PC-3 (cell line): ENCODE measurements at regions not wholly inside any gene's neighbourhood (a gene's known extent, or its start where the extent isn't known, plus 50 kb on each side); places are given as distances from the start of the nearest gene placed in this dataset.

Experiments used
- ATAC-seq: fragments of 200-7000 bp; cut with Tn5 transposase; 2 replicates; pipeline ENCODE4 v1.9.1; 2020; ENCODE audit warnings: mild to moderate bottlenecking, moderate library complexity
- BruUV-seq: library from RNA; stranded (reverse); fragments of 400-500 nt; replicated peaks from 2 replicates; lab custom pipeline; 2021; lab: Mats Ljungman, UMichigan
- CTCF ChIA-PET: fragments of 300-600 bp; sonication (Branson Sonifier 250); formaldehyde crosslinking; loops from one replicate; lab custom pipeline; 2022; ENCODE audit warnings: antibody characterized with exemption; lab: Charles Lee
- POLR2A ChIA-PET: fragments of 300-600 bp; sonication (Branson Sonifier 250); formaldehyde crosslinking; loops from one replicate; lab custom pipeline; 2022; ENCODE audit warnings: antibody characterized with exemption; ENCODE audit not compliant: unreplicated experiment; lab: Charles Lee
- DNase-seq: peaks from one replicate; pipeline ENCODE4 v3.0.0-alpha.2; 2015
- H2AFZ ChIP-seq: fragments of 300-600 bp; sonication (generic); 2 replicates; pipeline ENCODE4 v1.6.0; 2016; ENCODE audit warnings: antibody characterized with exemption, low read length
- H3F3A ChIP-seq: fragments of 300-600 bp; sonication (generic); one replicate; pipeline ENCODE4 v1.6.0; 2017; ENCODE audit warnings: antibody characterized with exemption, low read length, control low read depth, mild to moderate bottlenecking; ENCODE audit not compliant: unreplicated experiment
- H3K27ac ChIP-seq: fragments of 300-600 bp; sonication (generic); 2 replicates; pipeline ENCODE4 v1.5.1; 2016; ENCODE audit warnings: mild to moderate bottlenecking, low read length
- H3K27me3 ChIP-seq: fragments of 300-600 bp; sonication (generic); 2 replicates; pipeline ENCODE4 v1.6.1; 2016; ENCODE audit warnings: low read length, mixed read lengths
- H3K36me3 ChIP-seq: fragments of 300-600 bp; sonication (generic); 2 replicates; pipeline ENCODE4 v1.6.1; 2016; ENCODE audit warnings: low read depth, mixed run types, low read length, mixed read lengths
- H3K4me1 ChIP-seq: fragments of 300-600 bp; sonication (generic); 2 replicates; pipeline ENCODE4 v1.5.1; 2016; ENCODE audit warnings: low read length; ENCODE audit not compliant: insufficient read depth
- H3K4me2 ChIP-seq: fragments of 300-600 bp; sonication (generic); 2 replicates; pipeline ENCODE4 v1.6.0; 2016; ENCODE audit warnings: low read length
- H3K4me3 ChIP-seq: fragments of 300-600 bp; sonication (generic); 2 replicates; pipeline ENCODE4 v1.5.1; 2016; ENCODE audit warnings: mild to moderate bottlenecking, low read length, mixed read lengths
- H3K79me2 ChIP-seq: fragments of 300-600 bp; sonication (generic); 2 replicates; pipeline ENCODE4 v1.6.1; 2017; ENCODE audit warnings: low read length, mixed read lengths
- H3K9ac ChIP-seq: fragments of 300-600 bp; sonication (generic); 2 replicates; pipeline ENCODE4 v1.6.0; 2016; ENCODE audit warnings: mild to moderate bottlenecking, low read length
- H3K9me2 ChIP-seq: fragments of 300-600 bp; sonication (generic); replicated peaks from 2 replicates; pipeline ENCODE4 v1.6.1; 2016; ENCODE audit warnings: mixed run types, low read length, mixed read lengths
- H3K9me3 ChIP-seq: fragments of 300-600 bp; sonication (generic); 2 replicates; pipeline ENCODE4 v1.6.1; 2016; ENCODE audit warnings: low read length, mixed read lengths
- H4K20me1 ChIP-seq: fragments of 300-600 bp; sonication (generic); 2 replicates; pipeline ENCODE4 v1.6.1; 2016; ENCODE audit warnings: low read length, mixed read lengths
- CTCF ChIP-seq: fragments of 300-600 bp; sonication (generic); conservative IDR thresholded peaks from 2 replicates; pipeline ENCODE4 v1.5.1; 2017; ENCODE audit warnings: antibody characterized with exemption, low read depth, mild to moderate bottlenecking, low read length
- EZH2 ChIP-seq: fragments of 300-600 bp; sonication (generic); IDR thresholded peaks from one replicate; pipeline ENCODE4 v1.6.1; 2017; ENCODE audit warnings: antibody characterized with exemption, mild to moderate bottlenecking, low read length; ENCODE audit not compliant: unreplicated experiment
- EZH2phosphoT487 ChIP-seq: fragments of 300-600 bp; sonication (generic); IDR thresholded peaks from 2 replicates; pipeline ENCODE4 v1.6.1; 2018; ENCODE audit warnings: mild to moderate bottlenecking, antibody characterized with exemption, low read length, borderline replicate concordance
- intact Hi-C: fragments of 100-400 bp; cut with micrococcal nuclease; formaldehyde crosslinking; loops from 2 replicates; pipeline ENCODE4 v1.9.0; 2023

- Histone ChIP-seq H3K4me3 (no peak overlapping the region), H2AFZ (no peak overlapping the region), H3K79me2 (no peaks in the 10 kb centered on the region), H3F3A (no peaks in the 10 kb centered on the region), H3K27me3 (peaks cover 8% of the 10 kb centered on the region), H3K9me3 (no peaks in the 10 kb centered on the region), H3K4me2 (no peak overlapping the region), H3K9me2 (no peaks in the 10 kb centered on the region), H4K20me1 (no peaks in the 10 kb centered on the region), H3K9ac (no peak overlapping the region), H3K27ac (no peak overlapping the region), H3K4me1 (no peaks in the 10 kb centered on the region), H3K36me3 (no peaks in the 10 kb centered on the region)
- ChIA-PET POLR2A (no interaction called here), CTCF (interaction anchor here (0.7 kb wide), 1 partner anchor 407 kb away, joined by 10 read pairs; no protein-coding TSS in a partner anchor)
- DNase-seq: no peak
- ATAC-seq: no peak
- no peak for TF ChIP-seq EZH2
- TF ChIP-seq EZH2phosphoT487: no peak
- TF ChIP-seq CTCF: no peak
- no TSS peak for BruUV-seq
- intact Hi-C loops: loop anchor here (1.0 kb wide), 1 partner anchor 226 kb away; no protein-coding TSS in a partner anchor
Measured at GRCh38 chr6:168133687-168134559, 54.9 kb upstream of the FRMD1 start.

- peaks cover 8% of the 10 kb centered on the region for H3K27me3 ChIP-seq
- H3F3A ChIP-seq: no peaks in the 10 kb centered on the region
- no peak for TF ChIP-seq CTCF
- no peak for TF ChIP-seq EZH2
- no peak for TF ChIP-seq EZH2phosphoT487
- H3K36me3 ChIP-seq: no peaks in the 10 kb centered on the region
- no peaks in the 10 kb centered on the region for H3K4me1 ChIP-seq
- H3K4me2 ChIP-seq: peak overlapping the region; percentile 43; the same call in 1 of the 2 replicates
- H3K27ac ChIP-seq: no peak overlapping the region
- no peaks in the 10 kb centered on the region for H3K9me2 ChIP-seq
- no peak overlapping the region; the same call in 1 of the 2 replicates for H3K4me3 ChIP-seq
- no TSS peak for BruUV-seq
- H2AFZ ChIP-seq: no peak overlapping the region
- ChIA-PET POLR2A (no interaction called here), CTCF (interaction anchor here (0.7 kb wide), 1 partner anchor 406 kb away, joined by 10 read pairs; no protein-coding TSS in a partner anchor)
- no peak overlapping the region for H3K9ac ChIP-seq
- intact Hi-C loops: loop anchor here (1.0 kb wide), 1 partner anchor 225 kb away; no protein-coding TSS in a partner anchor
- H3K9me3 ChIP-seq: no peaks in the 10 kb centered on the region
- ATAC-seq (no peak), DNase-seq (no peak)
- no peaks in the 10 kb centered on the region for H3K79me2 ChIP-seq
- H4K20me1 ChIP-seq: no peaks in the 10 kb centered on the region
Measured at GRCh38 chr6:168133168-168133561, 54.2 kb upstream of the FRMD1 start.
